Choroid plexus epithelial cell (primary cell): ENCODE measurements at regions not wholly inside any gene's neighbourhood (a gene's known extent, or its start where the extent isn't known, plus 50 kb on each side); places are given as distances from the start of the nearest gene placed in this dataset.
A peak's percentile ranks its signal among the peaks of the same experiment; 100 is the strongest.

ENCODE experiments used
- DNase-seq: peaks from one replicate; pipeline ENCODE4 v3.0.0-alpha.2; 2010; ENCODE audit warnings: low read depth
- H3K4me3 ChIP-seq: 2 replicates; pipeline ENCODE4 v1.5.1; 2011; ENCODE audit warnings: low read depth, mild to moderate bottlenecking, control low read depth, low read length, moderate library complexity
- CTCF ChIP-seq: conservative IDR thresholded peaks from 2 replicates; pipeline ENCODE4 v1.5.1; 2011; ENCODE audit warnings: low read depth, mild to moderate bottlenecking, control low read depth, inconsistent platforms, low read length, moderate library complexity

- DNase-seq: no peak
- H3K4me3 ChIP-seq: no peak overlapping the region
- TF ChIP-seq CTCF: no peak
Measured at GRCh38 chrX:109812236-109812635, 79.2 kb upstream of the ACSL4 start.

GRCh38 chrX:109813236-109813635 lies 80.2 kb upstream of the ACSL4 start:
- TF ChIP-seq CTCF: no peak
- H3K4me3 ChIP-seq: no peak overlapping the region
- no peak for DNase-seq

- no peak for TF ChIP-seq CTCF
- DNase-seq: no peak
- no peak overlapping the region for H3K4me3 ChIP-seq
Measured at GRCh38 chrX:109818976-109819375, 85.9 kb upstream of the ACSL4 start.

GRCh38 chrX:109822861-109823260 lies 89.8 kb upstream of the ACSL4 start:
- no peak overlapping the region for H3K4me3 ChIP-seq
- no peak for TF ChIP-seq CTCF
- no peak for DNase-seq

GRCh38 chrX:109826954-109827708 lies 94.1 kb upstream of the ACSL4 start:
- TF ChIP-seq CTCF: peak; percentile 18
- H3K4me3 ChIP-seq: no peak overlapping the region
- DNase-seq: peak; percentile 71

GRCh38 chrX:109827772-109828171 lies 94.7 kb upstream of the ACSL4 start:
- TF ChIP-seq CTCF: no peak
- no peak for DNase-seq
- H3K4me3 ChIP-seq: no peak overlapping the region

GRCh38 chrX:109830157-109830703 lies 97.2 kb upstream of the ACSL4 start:
- TF ChIP-seq CTCF: no peak
- no peak for DNase-seq
- H3K4me3 ChIP-seq: no peak overlapping the region
